Adrenal gland (tissue), 9 donors: ENCODE measurements at regions not wholly inside any gene's neighbourhood (a gene's known extent, or its start where the extent isn't known, plus 50 kb on each side); places are given as distances from the start of the nearest gene placed in this dataset.
"Not testable (repeated sequence)": the region's sequence is repeated elsewhere in the genome, so short reads cannot be mapped to it uniquely, and the experiment has no call there.

ENCODE experiments used
- DNase-seq, 7 donors: peaks; one replicate each; pipeline ENCODE4 v3.0.0-alpha.2; 2019 to 2020
- H3K27ac ChIP-seq, 5 donors: fragments of 200-600 bp; sonication (generic) in 4 of 5; 1 replicate in 3 of 5; 2 replicates in 2 of 5; pipeline versions ENCODE4 v1.5.1 to v1.8.0; 2016 to 2020; ENCODE audit warnings: mild to moderate bottlenecking in 1 of 5
- H3K27me3 ChIP-seq: fragments of 200-600 bp; 2 replicates; pipeline ENCODE4 v1.8.0; 2021
- H3K36me3 ChIP-seq, 2 donors: fragments of 200-600 bp; replicated peaks in 1 of 2; 1 replicate in 1 of 2; 2 replicates in 1 of 2; pipeline versions ENCODE4 v1.5.1 to v1.8.0; 2018 to 2022
- H3K4me1 ChIP-seq, 2 donors: fragments of 200-600 bp; replicated peaks in 1 of 2; 1 replicate in 1 of 2; 2 replicates in 1 of 2; pipeline versions ENCODE4 v1.5.1 to v1.8.0; 2018 to 2021
- H3K4me3 ChIP-seq, 4 donors: fragments of 200-600 bp; sonication (generic) in 3 of 4; one replicate each; pipeline ENCODE4 v1.5.1; 2016 to 2018
- H3K9me3 ChIP-seq, 3 donors: fragments of 200-600 bp; sonication (generic) in 1 of 3; replicated peaks in 1 of 3; 1 replicate in 2 of 3; 2 replicates in 1 of 3; pipeline versions ENCODE4 v1.5.1 to v1.8.0; 2016 to 2021
- CTCF ChIP-seq, 6 experiments: fragments of 450-650 bp in 4 of 6; fragments of 200-600 bp in 2 of 6; sonication (generic) in 1 of 6; IDR thresholded peaks; 1 replicate in 5 of 6; 2 replicates in 1 of 6; pipeline versions ENCODE4 v1.5.1 to v1.8.0; 2016 to 2021; ENCODE audit warnings: antibody characterized with exemption in 6 of 6, mild to moderate bottlenecking in 2 of 6, moderate library complexity in 1 of 6
- POLR2A ChIP-seq, 2 donors: fragments of 450-650 bp; IDR thresholded peaks; one replicate each; pipeline ENCODE4 v1.6.1; 2017; ENCODE audit warnings: antibody characterized with exemption in 2 of 2, mild to moderate bottlenecking in 2 of 2, moderate library complexity in 1 of 2
- WGBS, 4 donors: extraction: QIAGEN DNeasy Blood & Tissue Kit in 2 of 4; methylation state at CpG; one replicate each; pipeline versions ENCODE4 v1.1.5 to v1.1.7; 2013 to 2017; 5-methylcytosine and 5-hydroxymethylcytosine counted together
- intact Hi-C, 2 donors: fragments of 100-400 bp; cut with DNase I; formaldehyde crosslinking; loops; one replicate each; pipeline versions ENCODE4 v1.14.1 to v1.15.0; 2022 to 2023
- donor health status: healthy with polysubstance abuse.
- donor health status: Bipolar disorder and iron deficiency.
- donor health status: DM: yes; HTN: yes; CAD: no.
- donor health status: DM: no; HTN: no; CAD: no.
- donor health status: DM: no; HTN: no; CAD: no.

GRCh38 chr3:21952856-21953255 is 201.8 kb upstream of the ZNF385D start:
- H3K4me1 ChIP-seq = no peaks in the 10 kb centered on the region
- H3K36me3 ChIP-seq = no peaks in the 10 kb centered on the region
- 82 to 96% (median 91%) methylated on average over 3 of the region's 3 CpGs for WGBS, 4 donors
- no peak for TF ChIP-seq POLR2A (IDR thresholded peaks at IDR 0.05)
- no peak for TF ChIP-seq CTCF (IDR thresholded peaks at IDR 0.05)
- H3K27me3 ChIP-seq = no peaks in the 10 kb centered on the region
- intact Hi-C loops = no loop called here
- no peak for DNase-seq
- no peaks in the 10 kb centered on the region for H3K9me3 ChIP-seq
- H3K4me3 ChIP-seq = no peak overlapping the region
- H3K27ac ChIP-seq = no peak overlapping the region

- H3K27ac ChIP-seq = no peak overlapping the region
- intact Hi-C loops = no loop called here
- no peak overlapping the region for H3K4me3 ChIP-seq
- no peak for TF ChIP-seq POLR2A (IDR thresholded peaks at IDR 0.05)
- H3K27me3 ChIP-seq = no peaks in the 10 kb centered on the region
- no peaks in the 10 kb centered on the region for H3K36me3 ChIP-seq
- DNase-seq = no peak
- no peaks in the 10 kb centered on the region for H3K4me1 ChIP-seq
- H3K9me3 ChIP-seq = no peaks in the 10 kb centered on the region
- 63 to 82% (median 65%) methylated on average over 2 of the region's 2 CpGs for WGBS, 4 donors
Measured at GRCh38 chr3:21954709-21955108, 203.7 kb upstream of the ZNF385D start.

- Histone ChIP-seq H3K4me1 (no peaks in the 10 kb centered on the region), H3K36me3 (no peaks in the 10 kb centered on the region), H3K9me3 (no peaks in the 10 kb centered on the region), H3K4me3 (no peak overlapping the region), H3K27me3 (no peaks in the 10 kb centered on the region), H3K27ac (no peak overlapping the region)
- DNase-seq = no peak
- intact Hi-C loops = no loop called here
- WGBS, 4 donors = 88 to 95% (median 90%) methylated on average over 2 of the region's 2 CpGs
- no peak for TF ChIP-seq CTCF (IDR thresholded peaks at IDR 0.05)
- no peak for TF ChIP-seq POLR2A (IDR thresholded peaks at IDR 0.05)
Measured at GRCh38 chr3:21955406-21955805, 204.4 kb upstream of the ZNF385D start.

GRCh38 chr3:21960033-21960432 is 209.0 kb upstream of the ZNF385D start:
- TF ChIP-seq CTCF (IDR thresholded peaks at IDR 0.05) = no peak
- no peak for TF ChIP-seq POLR2A (IDR thresholded peaks at IDR 0.05)
- intact Hi-C loops = no loop called here
- no peaks in the 10 kb centered on the region for H3K36me3 ChIP-seq
- no peaks in the 10 kb centered on the region for H3K9me3 ChIP-seq
- WGBS, 4 donors = 40 to 92% (median 45%) methylated on average over 1 of the region's 1 CpG
- no peak overlapping the region for H3K4me3 ChIP-seq
- no peaks in the 10 kb centered on the region for H3K4me1 ChIP-seq
- H3K27me3 ChIP-seq = no peaks in the 10 kb centered on the region
- no peak for DNase-seq
- no peak overlapping the region for H3K27ac ChIP-seq

GRCh38 chr3:21962456-21962855 is 211.4 kb upstream of the ZNF385D start:
- Histone ChIP-seq H3K4me3 (no peak overlapping the region), H3K9me3 (no peaks in the 10 kb centered on the region), H3K36me3 (no peaks in the 10 kb centered on the region), H3K4me1 (no peaks in the 10 kb centered on the region), H3K27me3 (no peaks in the 10 kb centered on the region), H3K27ac (no peak overlapping the region)
- no peak for TF ChIP-seq CTCF (IDR thresholded peaks at IDR 0.05)
- no peak for TF ChIP-seq POLR2A (IDR thresholded peaks at IDR 0.05)
- DNase-seq = no peak
- WGBS, 4 donors = 31 to 53% (median 40%) methylated on average over 1 of the region's 1 CpG
- intact Hi-C loops = no loop called here

- intact Hi-C loops, H3K4me1 ChIP-seq, H3K36me3 ChIP-seq, H3K27me3 ChIP-seq, H3K4me3 ChIP-seq, H3K9me3 ChIP-seq, DNase-seq, H3K27ac ChIP-seq: not testable (repeated sequence)
- WGBS, 4 donors = 81 to 95% (median 87%) methylated on average over 8 of the region's 8 CpGs
Measured at GRCh38 chr3:21966457-21966856, 215.4 kb upstream of the ZNF385D start.
